Breast epithelium (tissue), 3 donors: ENCODE measurements at regions not wholly inside any gene's neighbourhood (a gene's known extent, or its start where the extent isn't known, plus 50 kb on each side); places are given as distances from the start of the nearest gene placed in this dataset.
"Not testable (repeated sequence)": the region's sequence is repeated elsewhere in the genome, so short reads cannot be mapped to it uniquely, and the experiment has no call there.

Experiments
- POLR2A ChIP-seq: fragments of 450-650 bp; IDR thresholded peaks from one replicate; pipeline ENCODE4 v1.6.1; 2016; ENCODE audit warnings: antibody characterized with exemption, mild to moderate bottlenecking, moderate library complexity
- POLR2AphosphoS5 ChIP-seq, 3 donors: sonication (generic); formaldehyde crosslinking; IDR thresholded peaks; one replicate each; pipeline ENCODE4 v1.6.1; 2017; ENCODE audit warnings: antibody characterized with exemption in 3 of 3
- TF ChIP-seq, protein P1 (sequence below), 3 donors: fragments of 450-650 bp; IDR thresholded peaks; one replicate each; pipeline ENCODE4 v1.5.1; 2016 to 2017; ENCODE audit warnings: antibody characterized with exemption in 3 of 3, mild to moderate bottlenecking in 3 of 3, moderate library complexity in 3 of 3

DNA sequence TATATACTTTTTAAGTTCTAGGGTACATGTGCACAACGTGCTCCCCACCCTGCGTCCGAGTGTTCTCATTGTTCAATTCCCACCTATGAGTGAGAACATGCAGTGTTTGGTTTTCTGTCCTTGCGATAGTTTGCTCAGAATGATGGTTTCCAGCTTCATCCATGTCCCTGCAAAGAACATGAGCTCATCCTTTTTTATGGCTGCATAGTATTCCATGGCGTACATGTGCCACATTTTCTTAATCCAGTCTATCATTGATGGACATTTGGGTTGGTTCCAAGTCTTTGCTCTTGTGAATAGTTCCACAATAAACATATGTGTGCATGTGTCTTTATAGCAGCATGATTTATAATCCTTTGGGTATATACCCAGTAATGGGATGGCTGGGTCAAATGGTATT is 148.1 kb upstream of the CHST15 start:
- TF ChIP-seq POLR2A; POLR2AphosphoS5 (IDR thresholded peaks at IDR 0.05): not testable (repeated sequence)
- TF ChIP-seq, protein P1, sequence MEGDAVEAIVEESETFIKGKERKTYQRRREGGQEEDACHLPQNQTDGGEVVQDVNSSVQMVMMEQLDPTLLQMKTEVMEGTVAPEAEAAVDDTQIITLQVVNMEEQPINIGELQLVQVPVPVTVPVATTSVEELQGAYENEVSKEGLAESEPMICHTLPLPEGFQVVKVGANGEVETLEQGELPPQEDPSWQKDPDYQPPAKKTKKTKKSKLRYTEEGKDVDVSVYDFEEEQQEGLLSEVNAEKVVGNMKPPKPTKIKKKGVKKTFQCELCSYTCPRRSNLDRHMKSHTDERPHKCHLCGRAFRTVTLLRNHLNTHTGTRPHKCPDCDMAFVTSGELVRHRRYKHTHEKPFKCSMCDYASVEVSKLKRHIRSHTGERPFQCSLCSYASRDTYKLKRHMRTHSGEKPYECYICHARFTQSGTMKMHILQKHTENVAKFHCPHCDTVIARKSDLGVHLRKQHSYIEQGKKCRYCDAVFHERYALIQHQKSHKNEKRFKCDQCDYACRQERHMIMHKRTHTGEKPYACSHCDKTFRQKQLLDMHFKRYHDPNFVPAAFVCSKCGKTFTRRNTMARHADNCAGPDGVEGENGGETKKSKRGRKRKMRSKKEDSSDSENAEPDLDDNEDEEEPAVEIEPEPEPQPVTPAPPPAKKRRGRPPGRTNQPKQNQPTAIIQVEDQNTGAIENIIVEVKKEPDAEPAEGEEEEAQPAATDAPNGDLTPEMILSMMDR (IDR thresholded peaks at IDR 0.05) = not testable (repeated sequence)
